SKM-1 treated with dmso at 0.1 percent for 144 hours (cell line): ENCODE measurements at regions not wholly inside any gene's neighbourhood (a gene's known extent, or its start where the extent isn't known, plus 50 kb on each side); places are given as distances from the start of the nearest gene placed in this dataset.
A peak's percentile ranks its signal among the peaks of the same experiment; 100 is the strongest.

Source experiments
- DNase-seq: peaks from one replicate; lab custom pipeline; 2025; ENCODE audit not compliant: unreplicated experiment; lab: John Stamatoyannopoulos, UW

DNA sequence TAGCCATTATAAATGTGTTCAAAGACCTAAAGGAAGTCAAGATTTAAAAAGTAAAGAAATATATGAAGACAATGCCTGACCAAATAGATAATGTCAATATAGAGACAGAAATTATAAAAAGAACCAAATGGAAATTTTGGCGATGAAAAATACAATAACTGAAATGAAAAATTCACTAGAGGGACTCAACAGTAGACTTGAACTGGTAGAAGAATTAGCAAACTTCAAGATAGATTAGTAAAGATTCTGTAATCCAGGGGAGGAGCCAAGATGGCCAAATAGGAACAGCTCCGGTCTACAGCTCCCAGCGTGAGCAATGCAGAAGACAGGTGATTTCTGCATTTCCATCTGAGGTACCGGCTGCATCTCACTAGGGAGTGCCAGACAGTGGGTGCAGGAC is 433.2 kb downstream of the HINT1 start:
- DNase-seq = no peak

DNA sequence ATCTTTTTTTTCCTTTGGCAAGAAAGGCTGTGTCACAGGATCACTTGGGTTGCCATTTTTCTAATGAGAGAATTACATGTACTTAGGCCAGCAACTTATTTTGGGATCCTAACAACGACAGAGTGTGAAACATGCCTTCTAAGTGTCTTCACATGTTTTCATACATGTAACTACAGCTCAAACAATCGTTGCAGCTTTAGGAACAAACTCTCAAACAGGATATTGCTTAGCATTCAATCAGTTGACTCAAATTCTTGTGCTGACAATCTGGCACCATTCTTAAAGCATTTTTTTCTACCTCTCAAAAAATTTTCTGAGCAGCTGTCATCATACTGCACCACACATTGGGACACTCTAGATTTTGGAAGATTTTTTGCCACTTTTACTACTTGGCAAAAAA is 435.5 kb downstream of the HINT1 start:
- no peak for DNase-seq

DNA sequence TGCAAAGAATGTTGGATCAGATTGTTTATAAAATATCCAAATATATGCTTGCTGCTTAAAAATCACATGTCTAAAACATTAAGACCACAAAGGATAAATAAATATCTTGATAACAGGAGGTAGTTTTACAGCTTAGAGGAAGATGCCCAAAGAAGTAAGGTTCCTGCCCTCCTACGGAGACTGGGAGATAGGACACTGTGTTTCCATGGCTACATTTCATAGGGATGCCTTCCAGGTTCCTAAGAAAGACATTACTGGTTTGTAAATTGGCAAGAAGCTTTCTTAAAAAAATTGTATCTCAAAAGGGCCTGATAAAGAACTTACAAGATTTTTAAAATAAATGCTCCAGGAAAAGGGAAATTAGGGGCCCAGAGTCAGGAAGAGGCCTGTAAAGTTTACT is 437.2 kb downstream of the HINT1 start:
- no peak for DNase-seq

- no peak for DNase-seq
Observed at GRCh38 chr5:130724658-130725057, 440.4 kb downstream of the HINT1 start.

DNA sequence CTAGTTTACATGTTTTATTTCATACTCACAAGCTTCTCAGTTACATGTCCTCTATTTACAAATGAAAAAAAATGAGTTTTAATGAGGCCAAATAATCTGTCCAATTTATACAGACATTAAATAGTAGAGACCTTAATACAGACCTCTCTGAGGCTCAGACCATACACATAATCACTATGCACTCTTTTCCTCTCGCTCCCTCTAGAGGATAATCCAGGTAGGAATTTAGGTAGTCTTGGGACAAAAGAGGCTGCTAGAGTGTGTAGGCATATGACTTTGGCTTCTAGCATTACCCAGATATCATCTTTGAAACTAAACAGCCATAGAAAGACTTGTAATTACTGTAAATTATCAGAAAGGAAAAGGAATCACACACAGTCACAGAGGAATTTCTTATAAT is 444.7 kb downstream of the HINT1 start:
- peak; percentile 20 for DNase-seq

GRCh38 chr5:130715541-130715940 is 449.5 kb downstream of the HINT1 start:
- no peak for DNase-seq

GRCh38 chr5:130714200-130714599 is 450.9 kb downstream of the HINT1 start:
- DNase-seq = no peak

GRCh38 chr5:130712324-130712723 is 452.7 kb downstream of the HINT1 start:
- no peak for DNase-seq

- DNase-seq = no peak
Observed at GRCh38 chr5:130710596-130710995, 454.5 kb downstream of the HINT1 start.

DNA sequence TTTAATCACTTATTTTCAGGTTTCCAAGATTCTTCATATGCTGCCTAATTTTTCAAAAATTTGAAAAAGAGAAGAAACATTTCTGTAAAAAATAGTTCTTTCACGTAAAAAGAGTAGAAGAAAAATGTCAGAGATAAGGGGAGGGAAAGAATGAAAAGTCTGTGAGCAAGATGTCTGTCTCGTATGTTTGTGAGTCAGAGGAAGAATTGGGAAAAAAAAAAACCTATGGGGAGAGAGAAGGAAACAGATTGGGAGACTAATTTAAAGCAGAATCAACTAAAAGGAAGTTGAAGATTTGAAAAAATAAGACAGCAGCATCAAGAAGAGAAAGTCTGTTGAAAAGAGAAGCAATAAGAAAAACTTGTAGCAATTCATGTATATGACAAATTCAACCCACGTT is 456.3 kb downstream of the HINT1 start:
- DNase-seq = no peak

DNA sequence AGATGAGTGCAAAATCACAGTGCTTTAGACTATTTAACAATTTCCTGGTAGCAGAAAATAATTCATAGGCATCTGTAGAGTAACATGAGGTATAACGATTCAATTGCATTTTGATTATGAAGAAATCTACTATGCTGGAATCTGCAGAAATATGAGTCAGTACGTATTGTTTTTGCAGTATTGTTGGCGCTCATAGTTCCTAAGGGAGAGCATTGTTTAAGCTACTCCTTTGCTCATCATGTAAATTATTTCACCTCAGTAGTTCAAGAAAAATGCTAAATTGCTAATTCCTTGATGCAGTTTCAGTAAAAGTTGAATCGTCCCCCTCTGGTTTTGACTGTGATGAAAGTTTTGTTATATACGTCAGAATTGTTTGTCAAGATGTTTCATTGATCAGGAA is 458.4 kb downstream of the HINT1 start:
- DNase-seq = no peak

DNA sequence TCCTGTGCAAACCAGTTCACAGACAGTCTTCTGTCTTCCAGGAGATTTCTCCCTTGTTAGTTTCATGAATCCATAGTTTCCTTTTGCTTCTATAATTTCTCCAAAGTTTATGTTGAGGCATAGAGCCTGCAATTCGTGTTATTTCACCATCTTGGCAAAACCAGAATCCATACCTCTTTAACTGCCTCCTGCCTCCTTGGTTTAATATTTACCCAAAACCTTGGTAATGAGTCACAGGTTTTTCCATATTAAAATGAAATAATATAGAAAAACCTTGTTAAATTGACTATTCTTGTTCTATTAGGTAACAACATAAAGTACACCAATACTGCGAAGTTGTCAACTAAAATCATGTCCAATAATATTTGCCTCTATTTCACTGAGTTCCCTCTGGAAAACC is 459.7 kb downstream of the HINT1 start:
- DNase-seq = no peak

GRCh38 chr5:130693509-130693908 is 471.5 kb downstream of the HINT1 start:
- no peak for DNase-seq

- DNase-seq = no peak
Observed at GRCh38 chr5:130692770-130693169, 472.3 kb downstream of the HINT1 start.

- no peak for DNase-seq
Observed at GRCh38 chr5:130689831-130690230, 475.2 kb downstream of the HINT1 start.

DNA sequence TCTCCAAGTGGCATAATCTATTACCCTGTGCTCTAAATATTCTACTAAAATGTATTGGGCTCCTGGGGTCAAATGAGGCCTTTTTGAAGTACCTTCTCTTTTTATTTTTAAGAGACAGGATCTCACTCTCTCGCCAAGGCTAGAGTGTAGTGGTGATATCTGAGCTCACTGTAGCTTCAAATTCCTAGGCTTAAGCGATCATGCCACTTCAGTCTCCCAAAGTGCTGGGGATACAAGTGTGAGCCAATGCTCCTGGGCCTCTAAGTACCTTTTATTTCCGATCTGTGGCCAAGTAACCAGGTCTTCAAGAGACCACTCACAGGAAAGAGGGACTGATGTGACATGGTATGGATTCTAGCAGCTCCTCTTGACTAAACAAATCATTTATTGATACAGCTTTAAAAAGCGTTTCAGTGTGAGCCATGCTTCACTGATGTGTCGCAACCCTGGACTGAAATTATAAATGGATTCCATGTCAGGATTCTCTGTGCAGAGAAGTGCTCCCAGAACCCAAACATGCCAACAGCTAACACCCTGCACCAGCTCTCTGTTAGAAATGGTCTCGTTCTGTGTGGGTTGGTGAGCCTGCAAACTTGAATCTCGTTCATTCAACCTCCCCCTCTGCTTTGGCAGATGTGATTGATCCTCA is 477.8 kb downstream of the HINT1 start:
- no peak for DNase-seq

GRCh38 chr5:130678637-130679036 is 486.4 kb downstream of the HINT1 start:
- no peak for DNase-seq

GRCh38 chr5:130666462-130666861 is 498.6 kb downstream of the HINT1 start:
- DNase-seq = no peak

- DNase-seq = no peak
Observed at GRCh38 chr5:130652176-130652575, 512.9 kb downstream of the HINT1 start.

DNA sequence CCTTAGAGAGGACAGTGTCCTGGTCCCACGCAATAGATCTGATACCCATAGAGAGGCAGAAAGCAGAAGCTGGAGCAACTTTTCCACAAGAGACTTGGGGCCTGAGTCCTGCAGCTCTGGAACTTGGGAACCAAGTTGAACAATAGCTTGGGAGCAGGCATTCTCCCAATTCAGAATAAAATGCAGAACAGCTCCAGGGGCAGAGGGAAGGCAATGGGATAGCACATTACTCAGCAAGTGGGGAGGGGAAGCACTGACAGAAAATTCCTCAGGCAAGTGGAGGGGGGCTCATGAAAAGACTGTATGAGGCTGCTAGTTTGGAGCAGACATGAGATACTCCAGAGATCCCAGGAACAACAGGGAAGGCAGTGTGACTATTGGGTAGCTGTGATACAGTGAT is 513.6 kb downstream of the HINT1 start:
- DNase-seq = no peak

DNA sequence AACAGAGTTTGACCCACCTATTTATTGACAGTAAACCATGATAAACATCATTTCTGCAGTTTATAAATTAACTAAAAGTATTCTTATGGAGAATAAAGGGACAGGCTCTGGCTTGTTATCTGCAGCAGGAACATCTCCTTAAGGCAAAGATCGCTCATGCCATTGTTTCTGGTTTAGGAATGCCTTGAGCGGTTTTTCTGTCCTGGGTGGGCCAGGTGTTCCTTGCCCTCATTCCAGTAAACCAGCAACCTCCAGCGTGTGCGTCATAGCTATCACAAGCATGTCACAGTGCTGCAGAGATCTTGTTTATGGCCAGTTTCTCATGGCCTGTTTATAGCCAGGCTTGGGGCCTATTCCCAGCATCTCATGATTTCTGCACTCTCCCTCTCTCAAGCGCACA is 521.7 kb downstream of the HINT1 start:
- DNase-seq = no peak

- no peak for DNase-seq
Observed at GRCh38 chr5:130642461-130642860, 522.6 kb downstream of the HINT1 start.

DNA sequence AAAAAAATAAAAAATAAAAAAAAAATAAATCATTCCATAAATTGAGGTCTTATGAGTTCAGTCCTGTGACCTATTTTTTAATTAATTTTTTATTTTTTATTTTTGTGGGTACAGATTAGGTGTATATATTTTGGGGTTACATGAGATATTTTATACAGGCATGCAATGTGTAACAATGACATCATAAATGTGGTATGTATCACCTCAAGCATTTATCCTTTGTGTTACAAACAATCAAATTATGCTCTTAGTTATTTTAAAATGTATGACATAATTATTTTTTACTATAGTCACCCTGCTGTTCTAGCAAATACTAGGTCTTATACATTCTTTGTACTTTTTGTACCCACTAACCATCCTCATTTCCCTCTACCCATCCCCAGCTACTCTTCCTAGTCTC is 537.9 kb downstream of the HINT1 start:
- DNase-seq = no peak

GRCh38 chr5:130624805-130625204 is 540.3 kb downstream of the HINT1 start:
- DNase-seq = no peak
